HepG2 (cell line): ENCODE measurements at regions not wholly inside any gene's neighbourhood (a gene's known extent, or its start where the extent isn't known, plus 50 kb on each side); places are given as distances from the start of the nearest gene placed in this dataset.

ENCODE experiments used
- ATAC-seq: fragments of 200-7000 bp; cut with Tn5 transposase; 3 replicates; pipeline ENCODE4 v1.9.1; 2020; ENCODE audit warnings: mild to moderate bottlenecking, moderate library complexity
- BruUV-seq: library from RNA; stranded (reverse); fragments of 400-500 nt; replicated peaks from 2 replicates; lab custom pipeline; 2021; lab: Mats Ljungman, UMichigan
- CTCF ChIA-PET: fragments of 300-600 bp; formaldehyde crosslinking; extraction: SDS; loops from one replicate; lab custom pipeline; 2021; ENCODE audit warnings: low total read pairs, inconsistent platforms, low intra/inter-chr PET ratio; lab: Yijun Ruan, JAX
- POLR2A ChIA-PET: fragments of 350-600 bp; sonication (Branson Sonifier 250); formaldehyde crosslinking; loops from one replicate; lab custom pipeline; 2020; ENCODE audit warnings: antibody characterized with exemption, inconsistent platforms; lab: Yijun Ruan, JAX
- DNase-seq: peaks from one replicate; pipeline ENCODE4 v3.0.0-alpha.2; 2015; ENCODE audit warnings: low spot score
- FAIRE-seq: peaks from 3 replicates; lab custom pipeline; 2011; peaks lifted over from hg19 to GRCh38; lab: Jason Lieb, UNC
- H2AFZ ChIP-seq: one replicate; pipeline ENCODE4 v1.6.1; 2011; ENCODE audit warnings: low read length, inconsistent platforms
- H3K27ac ChIP-seq: fragments of 300-600 bp; 3 replicates; pipeline ENCODE4 v1.8.0; 2011; ENCODE audit warnings: mixed run types, mild to moderate bottlenecking, mixed read lengths, low read length, inconsistent platforms; ENCODE audit not compliant: insufficient read depth; ENCODE audit errors: extremely low read length
- H3K27me3 ChIP-seq, 2 experiments: fragments of 200-600 bp in 1 of 2; 2 replicates in 1 of 2; 3 replicates in 1 of 2; pipeline versions ENCODE4 v1.6.0 to v1.8.0; 2011; ENCODE audit warnings: low read length in 2 of 2, mild to moderate bottlenecking in 2 of 2, moderate library complexity in 2 of 2, inconsistent platforms in 1 of 2; ENCODE audit not compliant: insufficient read depth in 2 of 2, control insufficient read depth in 1 of 2
- H3K36me3 ChIP-seq, 2 experiments: fragments of 200-600 bp in 1 of 2; replicated peaks in 1 of 2; 2 replicates in 1 of 2; 3 replicates in 1 of 2; pipeline versions ENCODE4 v1.5.1 to v1.8.0; 2011; ENCODE audit warnings: low read length in 2 of 2, inconsistent platforms in 1 of 2; ENCODE audit not compliant: insufficient read depth in 2 of 2, control insufficient read depth in 1 of 2
- H3K4me1 ChIP-seq: 2 replicates; pipeline ENCODE4 v1.5.1; 2012; ENCODE audit warnings: low read length, inconsistent platforms; ENCODE audit not compliant: insufficient read depth
- H3K4me2 ChIP-seq: 2 replicates; pipeline ENCODE4 v1.6.0; 2011; ENCODE audit warnings: low read depth, low read length, inconsistent platforms
- H3K4me3 ChIP-seq, 3 experiments: fragments of 200-600 bp in 1 of 3; sonication (generic), shearing (Covaris generic) in 1 of 3; replicated peaks in 1 of 3; 2 replicates each; pipeline ENCODE4 v1.5.1; 2011 to 2016; ENCODE audit warnings: low read length in 3 of 3, inconsistent platforms in 2 of 3, low read depth in 2 of 3, mild to moderate bottlenecking in 2 of 3, control low read depth in 1 of 3, mixed read lengths in 1 of 3; ENCODE audit not compliant: insufficient read depth in 1 of 3
- H3K79me2 ChIP-seq: one replicate; pipeline ENCODE4 v1.6.1; 2011; ENCODE audit warnings: low read length, inconsistent platforms; ENCODE audit not compliant: insufficient read depth
- H3K9ac ChIP-seq: 2 replicates; pipeline ENCODE4 v1.6.0; 2011; ENCODE audit warnings: mild to moderate bottlenecking, low read depth, low read length, inconsistent platforms; ENCODE audit not compliant: insufficient read depth
- H3K9me3 ChIP-seq: 2 replicates; pipeline ENCODE4 v1.5.1; 2012; ENCODE audit warnings: mild to moderate bottlenecking, low read length
- H4K20me1 ChIP-seq: 2 replicates; pipeline ENCODE4 v1.6.0; 2011; ENCODE audit warnings: inconsistent platforms, mild to moderate bottlenecking, low read length, moderate library complexity; ENCODE audit not compliant: insufficient read depth
- BORCS8-MEF2B ChIP-seq: sonication (generic); formaldehyde crosslinking; IDR thresholded peaks from 2 replicates; pipeline ENCODE4 v1.8.0; 2022; ENCODE audit warnings: mild to moderate bottlenecking, missing genetic modification reagents
- CCAR2 ChIP-seq: fragments of 200-400 bp; formaldehyde crosslinking; optimal IDR thresholded peaks from 2 replicates; pipeline ENCODE3; 2018; ENCODE audit warnings: low read depth, mild to moderate bottlenecking, low read length, moderate library complexity
- MBD4 ChIP-seq: IDR thresholded peaks from 2 replicates; pipeline ENCODE4 v1.6.1; 2012; ENCODE audit warnings: low read length, inconsistent platforms, borderline replicate concordance
- PAF1 ChIP-seq: IDR thresholded peaks from 2 replicates; pipeline ENCODE4 v1.6.1; 2016; ENCODE audit warnings: missing genetic modification reagents, missing compliant biosample characterization
- RFX3 ChIP-seq: IDR thresholded peaks from 2 replicates; pipeline ENCODE4 v1.6.1; 2016; ENCODE audit warnings: missing biosample characterization, missing genetic modification reagents
- SATB2 ChIP-seq: sonication (generic); formaldehyde crosslinking; IDR thresholded peaks from 2 replicates; pipeline ENCODE4 v1.5.0; 2020; ENCODE audit warnings: missing genetic modification reagents
- SRSF1 ChIP-seq: fragments of 200-400 bp; formaldehyde crosslinking; optimal IDR thresholded peaks from 2 replicates; pipeline ENCODE3; 2017; ENCODE audit warnings: mild to moderate bottlenecking, low read depth, low read length, moderate library complexity
- ZFYVE20 ChIP-seq: sonication (generic); formaldehyde crosslinking; IDR thresholded peaks from 2 replicates; pipeline ENCODE4 v1.8.0; 2023; ENCODE audit warnings: low read depth, mild to moderate bottlenecking, moderate library complexity, missing genetic modification reagents, borderline replicate concordance
- ZNF20 ChIP-seq: sonication (generic); formaldehyde crosslinking; IDR thresholded peaks from 2 replicates; pipeline ENCODE4 v1.4.0; 2020; ENCODE audit warnings: mild to moderate bottlenecking, moderate library complexity, missing genetic modification reagents
- WGBS: methylation state at CpG from one replicate; pipeline ENCODE4 v1.1.6; 2017; ENCODE audit warnings: low lambda C conversion rate; 5-methylcytosine and 5-hydroxymethylcytosine counted together
- in situ Hi-C: cut with HindIII; loops from 2 replicates; pipeline ENCODE4 v1.10.0; 2017; ENCODE audit warnings: low pct_unique_long_range_greater_than_20kb; ENCODE audit not compliant: extremely low pct_ligation_motif_present
- intact Hi-C: fragments of 100-400 bp; cut with micrococcal nuclease; formaldehyde crosslinking; loops from one replicate; pipeline ENCODE4 v1.10.0; 2022; ENCODE audit not compliant: unreplicated experiment
- TF ChIP-seq, protein P1 (sequence below), 2 experiments: sonication (generic) in 1 of 2; formaldehyde crosslinking in 1 of 2; IDR thresholded peaks; 2 replicates each; pipeline versions ENCODE4 v1.6.1 to v1.9.0; 2014 to 2022; ENCODE audit warnings: antibody characterized with exemption in 1 of 2, borderline replicate concordance in 1 of 2, inconsistent platforms in 1 of 2, low read depth in 1 of 2, missing genetic modification reagents in 1 of 2
- TF ChIP-seq, protein P2 (sequence below): sonication (generic); formaldehyde crosslinking; IDR thresholded peaks from 2 replicates; pipeline ENCODE4 v1.9.0; 2021; ENCODE audit warnings: mild to moderate bottlenecking, missing genetic modification reagents

GRCh38 chr22:19634226-19634975, 79.9 kb upstream of the SEPTIN5 start:
- no peaks in the 10 kb centered on the region for H3K9me3 ChIP-seq
- H4K20me1 ChIP-seq: no peaks in the 10 kb centered on the region
- POLR2A ChIA-PET: no interaction called here
- CTCF ChIA-PET: no interaction called here
- H3K9ac ChIP-seq: no peak overlapping the region
- DNase-seq: no peak
- H3K36me3 ChIP-seq: no peaks in the 10 kb centered on the region
- no peak overlapping the region for H3K4me2 ChIP-seq
- BruUV-seq: no TSS peak
- WGBS: 56% methylated on average over 23 of the region's 23 CpGs
- intact Hi-C loops (loop anchor here (10.0 kb wide), 1 partner anchor 160 kb away; the partner anchor contains the start of genes CDC45 and UFD1), in situ Hi-C loops (loop anchor here (10.0 kb wide), 1 partner anchor 340 kb away; the partner anchor contains the start of gene CLTCL1)
- H2AFZ ChIP-seq: no peak overlapping the region
- no peak overlapping the region for H3K4me3 ChIP-seq
- H3K79me2 ChIP-seq: no peaks in the 10 kb centered on the region
- H3K27me3 ChIP-seq: peaks cover 2 to 35% of the 10 kb centered on the region in 2 experiments; a peak in 3 of 5 replicates
- no peak overlapping the region for H3K27ac ChIP-seq
- no peak for ATAC-seq
- no peak for FAIRE-seq
- H3K4me1 ChIP-seq: peaks cover 12% of the 10 kb centered on the region; the same call in 1 of the 2 replicates
- TF ChIP-seq PAF1 (CRISPR knock-in tag) (no peak), SRSF1 (no peak), BORCS8-MEF2B (CRISPR knock-in tag) (no peak), SATB2 (CRISPR knock-in tag) (no peak), ZNF20 (CRISPR knock-in tag) (no peak), RFX3 (CRISPR knock-in tag) (no peak), MBD4 (no peak), CCAR2 (no peak), ZFYVE20 (CRISPR knock-in tag) (no peak)
- TF ChIP-seq, protein P1, sequence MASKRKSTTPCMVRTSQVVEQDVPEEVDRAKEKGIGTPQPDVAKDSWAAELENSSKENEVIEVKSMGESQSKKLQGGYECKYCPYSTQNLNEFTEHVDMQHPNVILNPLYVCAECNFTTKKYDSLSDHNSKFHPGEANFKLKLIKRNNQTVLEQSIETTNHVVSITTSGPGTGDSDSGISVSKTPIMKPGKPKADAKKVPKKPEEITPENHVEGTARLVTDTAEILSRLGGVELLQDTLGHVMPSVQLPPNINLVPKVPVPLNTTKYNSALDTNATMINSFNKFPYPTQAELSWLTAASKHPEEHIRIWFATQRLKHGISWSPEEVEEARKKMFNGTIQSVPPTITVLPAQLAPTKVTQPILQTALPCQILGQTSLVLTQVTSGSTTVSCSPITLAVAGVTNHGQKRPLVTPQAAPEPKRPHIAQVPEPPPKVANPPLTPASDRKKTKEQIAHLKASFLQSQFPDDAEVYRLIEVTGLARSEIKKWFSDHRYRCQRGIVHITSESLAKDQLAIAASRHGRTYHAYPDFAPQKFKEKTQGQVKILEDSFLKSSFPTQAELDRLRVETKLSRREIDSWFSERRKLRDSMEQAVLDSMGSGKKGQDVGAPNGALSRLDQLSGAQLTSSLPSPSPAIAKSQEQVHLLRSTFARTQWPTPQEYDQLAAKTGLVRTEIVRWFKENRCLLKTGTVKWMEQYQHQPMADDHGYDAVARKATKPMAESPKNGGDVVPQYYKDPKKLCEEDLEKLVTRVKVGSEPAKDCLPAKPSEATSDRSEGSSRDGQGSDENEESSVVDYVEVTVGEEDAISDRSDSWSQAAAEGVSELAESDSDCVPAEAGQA (IDR thresholded peaks at IDR 0.05; ENCODE audit: low read depth): no peak
- TF ChIP-seq, protein P1 (CRISPR knock-in tag; IDR thresholded peaks at IDR 0.05; ENCODE audit: borderline replicate concordance): no peak
- TF ChIP-seq, protein P2, sequence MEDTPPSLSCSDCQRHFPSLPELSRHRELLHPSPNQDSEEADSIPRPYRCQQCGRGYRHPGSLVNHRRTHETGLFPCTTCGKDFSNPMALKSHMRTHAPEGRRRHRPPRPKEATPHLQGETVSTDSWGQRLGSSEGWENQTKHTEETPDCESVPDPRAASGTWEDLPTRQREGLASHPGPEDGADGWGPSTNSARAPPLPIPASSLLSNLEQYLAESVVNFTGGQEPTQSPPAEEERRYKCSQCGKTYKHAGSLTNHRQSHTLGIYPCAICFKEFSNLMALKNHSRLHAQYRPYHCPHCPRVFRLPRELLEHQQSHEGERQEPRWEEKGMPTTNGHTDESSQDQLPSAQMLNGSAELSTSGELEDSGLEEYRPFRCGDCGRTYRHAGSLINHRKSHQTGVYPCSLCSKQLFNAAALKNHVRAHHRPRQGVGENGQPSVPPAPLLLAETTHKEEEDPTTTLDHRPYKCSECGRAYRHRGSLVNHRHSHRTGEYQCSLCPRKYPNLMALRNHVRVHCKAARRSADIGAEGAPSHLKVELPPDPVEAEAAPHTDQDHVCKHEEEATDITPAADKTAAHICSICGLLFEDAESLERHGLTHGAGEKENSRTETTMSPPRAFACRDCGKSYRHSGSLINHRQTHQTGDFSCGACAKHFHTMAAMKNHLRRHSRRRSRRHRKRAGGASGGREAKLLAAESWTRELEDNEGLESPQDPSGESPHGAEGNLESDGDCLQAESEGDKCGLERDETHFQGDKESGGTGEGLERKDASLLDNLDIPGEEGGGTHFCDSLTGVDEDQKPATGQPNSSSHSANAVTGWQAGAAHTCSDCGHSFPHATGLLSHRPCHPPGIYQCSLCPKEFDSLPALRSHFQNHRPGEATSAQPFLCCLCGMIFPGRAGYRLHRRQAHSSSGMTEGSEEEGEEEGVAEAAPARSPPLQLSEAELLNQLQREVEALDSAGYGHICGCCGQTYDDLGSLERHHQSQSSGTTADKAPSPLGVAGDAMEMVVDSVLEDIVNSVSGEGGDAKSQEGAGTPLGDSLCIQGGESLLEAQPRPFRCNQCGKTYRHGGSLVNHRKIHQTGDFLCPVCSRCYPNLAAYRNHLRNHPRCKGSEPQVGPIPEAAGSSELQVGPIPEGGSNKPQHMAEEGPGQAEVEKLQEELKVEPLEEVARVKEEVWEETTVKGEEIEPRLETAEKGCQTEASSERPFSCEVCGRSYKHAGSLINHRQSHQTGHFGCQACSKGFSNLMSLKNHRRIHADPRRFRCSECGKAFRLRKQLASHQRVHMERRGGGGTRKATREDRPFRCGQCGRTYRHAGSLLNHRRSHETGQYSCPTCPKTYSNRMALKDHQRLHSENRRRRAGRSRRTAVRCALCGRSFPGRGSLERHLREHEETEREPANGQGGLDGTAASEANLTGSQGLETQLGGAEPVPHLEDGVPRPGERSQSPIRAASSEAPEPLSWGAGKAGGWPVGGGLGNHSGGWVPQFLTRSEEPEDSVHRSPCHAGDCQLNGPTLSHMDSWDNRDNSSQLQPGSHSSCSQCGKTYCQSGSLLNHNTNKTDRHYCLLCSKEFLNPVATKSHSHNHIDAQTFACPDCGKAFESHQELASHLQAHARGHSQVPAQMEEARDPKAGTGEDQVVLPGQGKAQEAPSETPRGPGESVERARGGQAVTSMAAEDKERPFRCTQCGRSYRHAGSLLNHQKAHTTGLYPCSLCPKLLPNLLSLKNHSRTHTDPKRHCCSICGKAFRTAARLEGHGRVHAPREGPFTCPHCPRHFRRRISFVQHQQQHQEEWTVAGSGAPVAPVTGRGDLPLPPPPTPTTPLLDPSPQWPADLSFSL: no peak
